ENCODE measurements at regions not wholly inside any gene's neighbourhood (a gene's known extent, or its start where the extent isn't known, plus 50 kb on each side); places are given as distances from the start of the nearest gene placed in this dataset.

- H3K9me3 ChIP-seq (replicated peaks in 1 of 2; ENCODE audit: control insufficient read depth in 1 of 2, insufficient read depth in 1 of 2, low read length in 2 of 2), result no peaks in the 10 kb centered on the region
- Mint-ChIP-seq H3K9me3 (peaks cover 0 to 2% (median 0%) of the 10 kb centered on the region in 7 donors), H3K36me3 (no peaks in the 10 kb centered on the region), H3K4me3 (no peak overlapping the region), H3K27ac (no peak overlapping the region), H3K27me3 (ENCODE audit: low read depth in 3 of 3) (peaks cover 0 to 3% (median 3%) of the 10 kb centered on the region in 3 donors), H3K4me1 (no peaks in the 10 kb centered on the region)
- H3K4me2 ChIP-seq (replicated peaks; ENCODE audit: extremely low read depth, low read length, poor library complexity, severe bottlenecking), result no peak overlapping the region
- H3K27me3 ChIP-seq (ENCODE audit: control insufficient read depth in 2 of 2, insufficient read depth in 2 of 2, low read length in 2 of 2), result no peaks in the 10 kb centered on the region
- no peak overlapping the region for H3K9ac ChIP-seq (ENCODE audit: insufficient read depth, low read length, poor library complexity, severe bottlenecking)
- no peak for DNase-seq
- H3K79me2 ChIP-seq (ENCODE audit: insufficient read depth, low read length), result no peaks in the 10 kb centered on the region
- intact Hi-C loops (cut with micrococcal nuclease), result no loop called here
- H3K4me3 ChIP-seq (replicated peaks in 1 of 3; ENCODE audit: low read depth in 2 of 3, low read length in 3 of 3), result no peak overlapping the region
- no peaks in the 10 kb centered on the region for H3K4me1 ChIP-seq (ENCODE audit: control insufficient read depth in 1 of 2, insufficient read depth in 2 of 2, low read length in 2 of 2)
- no peaks in the 10 kb centered on the region for H4K20me1 ChIP-seq (ENCODE audit: insufficient read depth, low read length)
- no CpG with 5 or more reads among the region's 4 CpGs for WGBS (ENCODE audit: insufficient coverage)
- TF ChIP-seq CTCF (IDR thresholded peaks at IDR 0.05), result no peak
- H3K27ac ChIP-seq (ENCODE audit: low read depth in 1 of 2, low read length in 2 of 2), result no peak overlapping the region
- no peak overlapping the region for H2AFZ ChIP-seq (ENCODE audit: insufficient read depth, low read depth, low read length, poor library complexity, severe bottlenecking)
- H3K36me3 ChIP-seq (replicated peaks in 1 of 2; ENCODE audit: control insufficient read depth in 1 of 2, insufficient read depth in 2 of 2, low read length in 2 of 2), result no peaks in the 10 kb centered on the region
Observed at GRCh38 chr21:17674106-17674505, 61.4 kb upstream of the BTG3 start.

DNA sequence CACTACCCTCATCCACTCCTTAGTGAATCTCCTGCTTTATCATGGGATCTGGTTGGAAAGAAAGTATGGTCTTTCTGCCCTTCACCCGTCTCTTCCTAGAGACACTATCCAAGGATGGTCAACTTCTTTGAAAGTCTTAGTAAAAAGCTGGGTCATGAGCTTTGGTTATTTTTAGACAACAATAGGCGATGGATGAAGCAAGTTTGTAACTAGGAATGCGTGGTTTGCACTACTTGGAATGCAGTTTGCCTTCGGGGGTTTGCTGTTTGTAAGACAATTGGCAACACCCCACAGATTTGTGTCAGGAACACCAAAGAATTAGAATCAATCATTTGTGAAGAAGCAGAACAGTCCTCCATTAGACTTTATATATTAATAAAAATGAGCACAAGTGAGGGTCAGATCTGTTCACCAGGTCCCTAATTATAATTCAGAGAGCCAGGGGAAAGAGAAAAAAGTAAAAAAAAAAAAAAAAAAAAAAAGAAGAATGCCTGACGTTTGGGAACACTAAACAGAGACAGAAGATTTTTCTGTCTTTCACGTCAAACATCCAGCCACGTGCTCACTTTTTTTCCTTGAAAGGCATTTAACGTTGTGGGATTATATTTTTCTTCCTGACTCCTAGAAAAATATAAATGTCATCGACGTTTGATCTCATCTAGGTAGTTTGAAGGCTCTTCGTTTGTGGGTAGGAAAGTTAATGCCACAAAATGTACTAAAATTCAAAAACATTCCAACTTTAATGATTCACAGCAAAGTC is 60.7 kb upstream of the BTG3 start:
- no peaks in the 10 kb centered on the region for H3K27me3 ChIP-seq (ENCODE audit: control insufficient read depth in 2 of 2, insufficient read depth in 2 of 2, low read length in 2 of 2)
- no CpG with 5 or more reads among the region's 11 CpGs for WGBS (ENCODE audit: insufficient coverage)
- no peaks in the 10 kb centered on the region for H3K36me3 Mint-ChIP-seq
- H3K36me3 ChIP-seq (replicated peaks in 1 of 2; ENCODE audit: control insufficient read depth in 1 of 2, insufficient read depth in 2 of 2, low read length in 2 of 2), result no peaks in the 10 kb centered on the region
- H3K27ac ChIP-seq (ENCODE audit: low read depth in 1 of 2, low read length in 2 of 2), result no peak overlapping the region
- intact Hi-C loops (cut with micrococcal nuclease), result no loop called here
- H2AFZ ChIP-seq (ENCODE audit: insufficient read depth, low read depth, low read length, poor library complexity, severe bottlenecking), result no peak overlapping the region
- H3K79me2 ChIP-seq (ENCODE audit: insufficient read depth, low read length), result no peaks in the 10 kb centered on the region
- peaks cover 0 to 3% (median 3%) of the 10 kb centered on the region in 3 donors for H3K27me3 Mint-ChIP-seq (ENCODE audit: low read depth in 3 of 3)
- no peaks in the 10 kb centered on the region for H3K4me1 ChIP-seq (ENCODE audit: control insufficient read depth in 1 of 2, insufficient read depth in 2 of 2, low read length in 2 of 2)
- H3K4me2 ChIP-seq (replicated peaks; ENCODE audit: extremely low read depth, low read length, poor library complexity, severe bottlenecking), result no peak overlapping the region
- no peaks in the 10 kb centered on the region for H3K9me3 ChIP-seq (replicated peaks in 1 of 2; ENCODE audit: control insufficient read depth in 1 of 2, insufficient read depth in 1 of 2, low read length in 2 of 2)
- H3K4me3 ChIP-seq (replicated peaks in 1 of 3; ENCODE audit: low read depth in 2 of 3, low read length in 3 of 3), result no peak overlapping the region
- no peak for TF ChIP-seq CTCF (IDR thresholded peaks at IDR 0.05)
- H3K9ac ChIP-seq (ENCODE audit: insufficient read depth, low read length, poor library complexity, severe bottlenecking), result no peak overlapping the region
- no peak for DNase-seq
- no peak overlapping the region for H3K4me3 Mint-ChIP-seq
- peaks cover 0 to 2% (median 0%) of the 10 kb centered on the region in 7 donors for H3K9me3 Mint-ChIP-seq
- no peak overlapping the region for H3K27ac Mint-ChIP-seq
- H4K20me1 ChIP-seq (ENCODE audit: insufficient read depth, low read length), result no peaks in the 10 kb centered on the region
- H3K4me1 Mint-ChIP-seq, result no peaks in the 10 kb centered on the region
